Brain pericyte (primary cell): ENCODE measurements at regions not wholly inside any gene's neighbourhood (a gene's known extent, or its start where the extent isn't known, plus 50 kb on each side); places are given as distances from the start of the nearest gene placed in this dataset.
"Not testable (repeated sequence)": the region's sequence is repeated elsewhere in the genome, so short reads cannot be mapped to it uniquely, and the experiment has no call there.

Source experiments
- DNase-seq: peaks from one replicate; pipeline ENCODE4 v3.0.0-alpha.2; 2012; ENCODE audit warnings: low read depth, low spot score

- no peak for DNase-seq
These were observed 398.0 kb downstream of the PTPRU start for GRCh38 chr1:29634324-29634723.

DNA sequence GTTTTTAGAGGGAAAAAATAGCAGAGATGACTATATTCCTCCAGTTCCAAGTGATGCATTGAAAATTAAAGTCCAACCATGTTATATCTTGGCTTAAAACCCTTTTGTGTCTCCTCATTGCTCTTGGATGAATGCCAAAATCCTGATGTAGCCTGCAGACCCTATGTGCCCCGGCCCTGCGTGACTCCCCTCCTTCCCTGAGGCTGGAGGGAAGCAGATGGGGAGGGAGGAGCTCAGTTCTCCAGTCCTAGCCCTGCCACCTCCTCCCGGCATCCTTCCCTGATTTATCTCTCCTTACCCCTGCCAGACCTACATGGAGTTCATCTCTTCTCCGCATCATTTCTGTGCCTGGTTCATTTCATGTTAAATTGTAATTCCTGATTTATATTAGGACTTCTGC lies 397.4 kb downstream of the PTPRU start:
- DNase-seq = no peak

DNA sequence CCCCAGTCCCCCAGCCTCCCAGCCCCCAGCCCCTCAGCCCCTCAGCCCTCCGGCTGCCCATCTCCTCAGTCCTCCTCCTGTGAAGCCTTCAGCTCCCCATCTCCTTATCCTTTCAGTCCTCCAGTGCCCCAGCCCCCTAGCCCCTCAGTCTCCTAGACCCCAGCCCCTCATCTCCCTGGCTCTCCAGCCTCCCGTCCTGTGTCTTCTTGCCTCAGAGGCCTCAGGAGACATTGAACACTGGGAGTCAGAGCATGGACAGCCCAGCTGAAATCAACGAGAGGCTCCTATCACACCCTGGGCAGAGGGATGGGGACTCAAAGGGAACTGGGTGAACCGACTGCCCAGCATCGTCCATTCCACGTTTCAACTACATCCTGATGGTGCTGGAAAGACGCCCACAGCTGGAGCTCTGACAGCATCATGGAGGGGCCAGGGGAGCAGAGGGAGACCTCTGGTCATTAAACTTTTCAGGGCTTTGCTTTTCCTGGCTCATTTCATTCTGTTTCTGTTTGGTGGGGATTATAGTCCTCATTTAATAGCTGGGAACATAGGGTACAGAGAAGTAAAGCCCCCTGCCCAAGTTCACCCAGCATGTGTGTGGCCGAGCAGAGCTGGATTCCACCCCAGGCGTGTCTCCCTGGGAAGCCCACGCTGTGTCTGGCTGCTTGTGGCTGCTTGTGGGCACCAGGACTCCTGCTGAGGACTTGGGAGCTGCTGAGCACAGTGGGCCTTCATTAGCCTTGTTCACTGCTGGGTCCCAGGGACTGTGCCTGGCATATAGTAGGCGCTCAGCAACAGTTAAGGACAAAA lies 396.7 kb downstream of the PTPRU start:
- DNase-seq = no peak

- DNase-seq = no peak
These were observed 395.8 kb downstream of the PTPRU start for GRCh38 chr1:29631836-29632805.

- no peak for DNase-seq
These were observed 395.0 kb downstream of the PTPRU start for GRCh38 chr1:29631361-29631760.

DNA sequence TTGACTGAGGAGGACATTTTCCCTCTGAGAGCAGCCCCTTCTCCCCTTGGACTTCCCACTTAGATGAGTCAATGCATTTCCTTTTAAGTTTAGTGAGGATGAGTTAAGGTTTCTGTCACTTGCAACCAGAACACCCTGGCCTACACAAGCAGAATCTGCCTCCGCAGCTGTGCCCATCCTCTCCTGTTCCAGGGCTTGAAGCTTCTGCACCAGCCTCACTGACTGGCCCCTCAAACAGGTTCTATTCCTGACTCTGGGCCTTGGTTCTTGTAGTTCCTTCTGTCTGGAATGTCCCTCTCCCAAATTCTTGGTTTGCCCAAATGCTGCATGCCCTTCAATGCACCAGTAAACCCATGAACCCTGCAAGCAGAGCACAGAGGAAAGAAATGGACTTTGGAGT lies 394.4 kb downstream of the PTPRU start:
- no peak for DNase-seq

DNA sequence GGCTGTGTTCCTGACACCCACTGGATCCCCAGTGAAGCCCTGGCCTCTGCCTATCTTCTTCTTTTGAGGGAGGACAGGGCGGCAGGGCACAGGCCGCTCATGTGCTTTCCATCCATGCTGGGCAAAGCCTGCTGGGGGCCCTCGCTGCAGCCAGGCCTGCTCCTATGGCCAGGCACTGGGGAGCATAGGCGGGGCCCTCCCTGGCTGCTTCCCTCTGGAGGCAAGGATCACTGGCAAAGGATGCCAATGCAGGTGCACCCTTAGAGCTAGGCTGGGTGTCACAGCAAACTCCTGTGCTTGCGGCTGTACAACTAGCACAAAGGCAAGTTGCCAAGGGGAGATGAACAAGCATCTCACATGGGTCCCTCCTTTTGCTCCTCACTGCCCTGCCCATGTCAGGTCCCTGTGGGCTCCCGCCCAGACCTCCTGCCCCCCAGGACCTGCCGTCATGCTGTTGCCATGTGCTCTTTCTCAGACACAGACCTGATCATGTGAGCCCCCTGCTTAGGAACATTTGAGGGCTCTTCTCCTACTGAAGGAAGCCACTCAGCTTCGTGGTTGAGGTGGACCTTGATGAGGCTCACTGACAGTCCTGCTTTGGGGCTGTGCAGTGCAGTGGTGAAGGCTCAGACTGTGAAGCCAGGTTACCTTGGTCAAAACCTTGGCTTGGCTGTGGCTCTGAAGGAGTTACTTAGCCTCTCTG lies 393.6 kb downstream of the PTPRU start:
- DNase-seq = no peak

DNA sequence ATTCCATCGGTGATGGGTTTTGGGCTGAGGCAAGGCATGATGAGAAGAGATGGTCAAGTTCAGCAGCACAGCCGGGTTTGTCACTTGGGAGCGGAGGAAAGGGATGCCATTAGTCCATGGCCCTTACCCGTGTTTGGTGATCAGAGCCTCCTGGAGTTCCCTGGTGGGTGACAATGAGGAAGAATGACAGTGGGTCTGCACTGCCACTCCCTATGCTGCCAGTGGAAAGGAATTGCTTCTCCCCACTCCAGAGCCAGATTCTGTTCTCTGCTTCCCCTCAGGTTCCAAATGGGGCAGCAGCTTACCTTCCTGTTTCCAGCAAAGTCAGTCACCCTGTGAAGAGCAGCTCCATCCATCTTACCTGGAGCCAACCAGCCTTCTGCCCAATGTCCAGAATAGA lies 393.1 kb downstream of the PTPRU start:
- DNase-seq = no peak

DNA sequence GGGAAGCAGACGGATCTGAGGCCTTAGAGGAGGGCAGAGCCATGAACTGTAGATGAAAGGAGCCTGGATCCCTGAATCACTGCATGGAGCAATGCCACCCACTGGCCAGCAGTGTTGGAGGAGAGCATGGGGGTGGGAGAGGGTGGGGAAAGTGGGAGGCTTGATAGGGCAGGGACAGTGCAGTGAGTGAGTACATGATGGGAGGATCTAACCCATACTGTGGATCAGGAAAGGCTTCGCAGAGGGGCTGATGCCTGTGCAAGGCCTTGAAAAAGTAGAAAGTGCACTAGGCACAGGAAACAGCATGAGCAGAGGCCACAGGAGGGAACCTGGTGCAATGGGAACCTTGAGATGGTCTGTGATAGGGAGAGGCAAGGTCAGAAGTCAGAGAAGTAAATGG lies 391.9 kb downstream of the PTPRU start:
- DNase-seq = no peak

GRCh38 chr1:29626726-29627125 lies 390.4 kb downstream of the PTPRU start:
- no peak for DNase-seq

- DNase-seq = no peak
These were observed 389.7 kb downstream of the PTPRU start for GRCh38 chr1:29626066-29626465.

DNA sequence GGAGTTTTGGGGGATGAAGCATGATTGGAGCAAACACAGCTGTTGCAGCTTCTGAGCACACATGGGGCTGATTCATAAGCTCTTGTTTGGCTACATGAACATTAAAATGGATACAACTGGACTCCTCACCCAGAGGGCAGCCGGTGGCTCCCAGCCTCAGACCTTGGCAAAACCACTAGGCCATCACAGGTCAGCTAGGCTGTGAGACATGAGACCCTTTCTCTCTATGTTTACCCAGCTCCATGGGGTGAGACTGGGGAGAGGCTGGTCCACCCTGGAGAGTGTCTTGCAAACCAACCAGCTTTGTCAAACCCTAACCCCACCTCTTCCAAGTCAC lies 388.7 kb downstream of the PTPRU start:
- DNase-seq = no peak

- no peak for DNase-seq
These were observed 388.2 kb downstream of the PTPRU start for GRCh38 chr1:29624320-29625083.

GRCh38 chr1:29623501-29623900 lies 387.2 kb downstream of the PTPRU start:
- DNase-seq = no peak

DNA sequence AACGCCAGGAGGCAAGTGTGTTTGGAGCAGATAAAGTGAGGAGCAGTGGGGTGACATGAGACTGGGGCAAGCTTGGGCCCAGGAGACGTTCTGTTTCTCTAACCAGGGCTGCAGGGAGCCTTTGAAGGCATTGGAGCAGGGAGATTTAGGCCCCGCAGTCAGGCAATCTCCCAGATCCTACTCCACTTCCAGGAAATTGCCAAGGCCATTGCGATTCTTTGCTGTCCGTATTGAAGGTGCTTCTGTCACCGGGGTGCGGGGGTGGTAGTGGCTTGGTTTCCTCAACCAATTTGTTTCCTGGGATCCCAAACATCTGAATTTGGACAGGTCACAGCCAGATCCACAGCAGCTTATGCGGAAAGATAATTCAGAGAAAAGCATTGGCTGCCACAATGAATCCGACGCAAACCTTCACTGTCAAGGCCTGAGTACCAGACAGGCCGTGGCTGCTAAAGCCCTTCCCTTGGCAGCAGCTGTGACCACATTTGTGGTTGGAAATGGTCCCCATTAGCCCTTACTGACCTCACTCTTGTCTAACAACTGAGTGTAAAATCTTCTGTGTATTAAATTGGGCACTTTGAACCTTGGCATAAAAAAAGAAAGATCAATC lies 385.6 kb downstream of the PTPRU start:
- no peak for DNase-seq

DNA sequence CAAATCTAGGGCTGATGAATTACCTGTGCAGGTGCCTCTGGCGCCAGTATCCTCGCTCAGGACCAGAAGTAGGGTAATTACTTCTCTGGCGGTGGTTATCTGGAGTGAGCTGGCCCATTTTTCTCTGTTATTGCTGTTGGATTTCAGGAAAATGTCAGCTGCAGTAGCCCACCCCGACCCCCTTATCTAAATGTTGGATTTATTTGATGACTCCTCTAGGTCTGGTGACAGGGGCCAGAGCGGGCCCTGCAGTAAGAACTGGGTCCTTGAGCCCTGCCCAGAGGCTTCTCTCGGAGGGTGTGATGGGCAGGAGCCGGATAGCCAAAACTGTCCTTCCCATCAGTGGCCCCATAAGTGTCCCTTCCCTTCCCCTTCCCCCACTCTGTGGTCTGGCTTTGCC lies 384.3 kb downstream of the PTPRU start:
- no peak for DNase-seq

DNA sequence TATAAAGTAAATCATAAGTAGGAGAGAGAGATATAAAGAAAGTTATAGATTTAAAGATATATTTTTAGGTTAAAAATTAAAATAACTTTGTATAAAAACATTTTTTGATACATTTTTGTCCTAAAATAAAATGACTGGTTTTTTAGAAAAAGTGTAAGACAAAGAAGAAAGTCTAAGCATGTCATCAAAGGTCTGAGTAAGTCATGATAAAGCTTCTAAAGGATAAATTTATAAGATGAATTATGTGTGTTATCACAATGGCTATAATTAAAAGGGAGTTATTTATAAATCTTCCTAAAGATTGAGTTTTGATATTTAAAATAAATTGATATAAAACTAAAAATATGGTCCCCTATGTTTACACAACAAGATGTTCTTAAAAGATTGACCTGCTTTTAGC lies 370.9 kb downstream of the PTPRU start:
- DNase-seq = no peak

DNA sequence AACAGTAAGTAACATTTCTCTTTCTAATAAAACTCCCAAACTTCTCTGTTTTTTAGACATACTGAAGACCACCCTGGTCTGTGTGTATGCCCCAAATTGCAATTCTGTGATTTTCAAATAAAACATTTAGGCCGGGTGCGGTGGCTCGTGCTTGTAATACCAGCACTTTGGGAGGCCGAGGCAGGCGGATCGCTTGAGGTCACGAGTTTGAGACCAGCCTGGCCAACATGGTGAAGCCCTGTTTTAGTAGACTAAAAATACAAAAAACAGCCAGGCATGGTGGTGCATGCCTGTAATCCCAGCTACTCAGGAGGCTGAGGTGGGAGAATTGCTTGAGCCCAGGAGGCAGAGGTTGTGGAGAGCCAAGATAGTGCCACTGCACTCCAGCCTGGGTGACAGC lies 368.5 kb downstream of the PTPRU start:
- not testable (repeated sequence) for DNase-seq

GRCh38 chr1:29603622-29604021 lies 367.3 kb downstream of the PTPRU start:
- DNase-seq = no peak

GRCh38 chr1:29602203-29602602 lies 365.9 kb downstream of the PTPRU start:
- DNase-seq = no peak

GRCh38 chr1:29601021-29601420 lies 364.7 kb downstream of the PTPRU start:
- no peak for DNase-seq
